ENCODE measurements at regions not wholly inside any gene's neighbourhood (a gene's known extent, or its start where the extent isn't known, plus 50 kb on each side); places are given as distances from the start of the nearest gene placed in this dataset.

DNA sequence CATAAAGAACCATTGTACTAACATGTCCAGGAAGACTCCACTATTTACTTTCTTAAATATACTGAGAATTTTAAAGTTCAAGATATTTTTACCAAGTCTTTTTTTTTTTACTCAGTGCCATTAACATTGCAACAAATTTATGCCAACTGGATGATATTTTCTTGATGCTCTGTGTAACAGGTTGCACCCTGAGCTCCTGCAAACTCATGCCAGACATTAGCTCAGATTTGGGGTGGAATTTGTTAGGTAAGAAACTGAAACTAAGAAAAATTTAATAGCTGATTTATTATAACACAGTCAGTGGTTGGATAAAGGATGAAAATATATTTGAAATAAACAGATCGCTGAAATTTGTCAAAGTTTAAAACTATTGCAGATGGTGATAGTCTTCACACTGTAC lies 228.6 kb upstream of the SPHKAP start:
- H3K27ac ChIP-seq (ENCODE audit: low read length): no peak overlapping the region
- in situ Hi-C loops (cut with HindIII; ENCODE audit: low pct_unique_long_range_greater_than_20kb, low sequenced_read_pairs) (no loop called here), intact Hi-C loops (cut with micrococcal nuclease; ENCODE audit: unreplicated experiment) (no loop called here)
- ATAC-seq (no peak), DNase-seq (ENCODE audit: low read depth, low spot score) (no peak)
- H3K4me1 ChIP-seq (ENCODE audit: control insufficient read depth, insufficient read depth, low read length): no peaks in the 10 kb centered on the region
- no TSS peak for BruUV-seq (replicated peaks)
- TF ChIP-seq, protein P1, sequence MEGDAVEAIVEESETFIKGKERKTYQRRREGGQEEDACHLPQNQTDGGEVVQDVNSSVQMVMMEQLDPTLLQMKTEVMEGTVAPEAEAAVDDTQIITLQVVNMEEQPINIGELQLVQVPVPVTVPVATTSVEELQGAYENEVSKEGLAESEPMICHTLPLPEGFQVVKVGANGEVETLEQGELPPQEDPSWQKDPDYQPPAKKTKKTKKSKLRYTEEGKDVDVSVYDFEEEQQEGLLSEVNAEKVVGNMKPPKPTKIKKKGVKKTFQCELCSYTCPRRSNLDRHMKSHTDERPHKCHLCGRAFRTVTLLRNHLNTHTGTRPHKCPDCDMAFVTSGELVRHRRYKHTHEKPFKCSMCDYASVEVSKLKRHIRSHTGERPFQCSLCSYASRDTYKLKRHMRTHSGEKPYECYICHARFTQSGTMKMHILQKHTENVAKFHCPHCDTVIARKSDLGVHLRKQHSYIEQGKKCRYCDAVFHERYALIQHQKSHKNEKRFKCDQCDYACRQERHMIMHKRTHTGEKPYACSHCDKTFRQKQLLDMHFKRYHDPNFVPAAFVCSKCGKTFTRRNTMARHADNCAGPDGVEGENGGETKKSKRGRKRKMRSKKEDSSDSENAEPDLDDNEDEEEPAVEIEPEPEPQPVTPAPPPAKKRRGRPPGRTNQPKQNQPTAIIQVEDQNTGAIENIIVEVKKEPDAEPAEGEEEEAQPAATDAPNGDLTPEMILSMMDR (IDR thresholded peaks at IDR 0.05): no peak
- TF ChIP-seq TCF7L2 (IDR thresholded peaks at IDR 0.05; ENCODE audit: low read depth, low read length) (no peak), SIN3A (IDR thresholded peaks at IDR 0.05; ENCODE audit: borderline replicate concordance, insufficient read depth, low read depth, low read length) (no peak), POLR2AphosphoS5 (IDR thresholded peaks at IDR 0.05; ENCODE audit: low read depth, low read length) (no peak)
- TF ChIP-seq, protein P2, sequence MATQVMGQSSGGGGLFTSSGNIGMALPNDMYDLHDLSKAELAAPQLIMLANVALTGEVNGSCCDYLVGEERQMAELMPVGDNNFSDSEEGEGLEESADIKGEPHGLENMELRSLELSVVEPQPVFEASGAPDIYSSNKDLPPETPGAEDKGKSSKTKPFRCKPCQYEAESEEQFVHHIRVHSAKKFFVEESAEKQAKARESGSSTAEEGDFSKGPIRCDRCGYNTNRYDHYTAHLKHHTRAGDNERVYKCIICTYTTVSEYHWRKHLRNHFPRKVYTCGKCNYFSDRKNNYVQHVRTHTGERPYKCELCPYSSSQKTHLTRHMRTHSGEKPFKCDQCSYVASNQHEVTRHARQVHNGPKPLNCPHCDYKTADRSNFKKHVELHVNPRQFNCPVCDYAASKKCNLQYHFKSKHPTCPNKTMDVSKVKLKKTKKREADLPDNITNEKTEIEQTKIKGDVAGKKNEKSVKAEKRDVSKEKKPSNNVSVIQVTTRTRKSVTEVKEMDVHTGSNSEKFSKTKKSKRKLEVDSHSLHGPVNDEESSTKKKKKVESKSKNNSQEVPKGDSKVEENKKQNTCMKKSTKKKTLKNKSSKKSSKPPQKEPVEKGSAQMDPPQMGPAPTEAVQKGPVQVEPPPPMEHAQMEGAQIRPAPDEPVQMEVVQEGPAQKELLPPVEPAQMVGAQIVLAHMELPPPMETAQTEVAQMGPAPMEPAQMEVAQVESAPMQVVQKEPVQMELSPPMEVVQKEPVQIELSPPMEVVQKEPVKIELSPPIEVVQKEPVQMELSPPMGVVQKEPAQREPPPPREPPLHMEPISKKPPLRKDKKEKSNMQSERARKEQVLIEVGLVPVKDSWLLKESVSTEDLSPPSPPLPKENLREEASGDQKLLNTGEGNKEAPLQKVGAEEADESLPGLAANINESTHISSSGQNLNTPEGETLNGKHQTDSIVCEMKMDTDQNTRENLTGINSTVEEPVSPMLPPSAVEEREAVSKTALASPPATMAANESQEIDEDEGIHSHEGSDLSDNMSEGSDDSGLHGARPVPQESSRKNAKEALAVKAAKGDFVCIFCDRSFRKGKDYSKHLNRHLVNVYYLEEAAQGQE (IDR thresholded peaks at IDR 0.05; ENCODE audit: insufficient read depth in 1 of 2, low read depth in 2 of 2, low read length in 1 of 2): no peak
- no peaks in the 10 kb centered on the region for H3K27me3 ChIP-seq (ENCODE audit: control insufficient read depth, insufficient read depth, low read length)
- H3K4me3 ChIP-seq (ENCODE audit: low read depth in 2 of 2, low read length in 2 of 2): no peak overlapping the region
- H3K36me3 ChIP-seq (ENCODE audit: control insufficient read depth, insufficient read depth, low read length): no peaks in the 10 kb centered on the region
- H3K9me3 ChIP-seq (ENCODE audit: control insufficient read depth, insufficient read depth, low read depth, low read length): no peaks in the 10 kb centered on the region
- ChIA-PET POLR2A (no interaction called here), CTCF (no interaction called here)

DNA sequence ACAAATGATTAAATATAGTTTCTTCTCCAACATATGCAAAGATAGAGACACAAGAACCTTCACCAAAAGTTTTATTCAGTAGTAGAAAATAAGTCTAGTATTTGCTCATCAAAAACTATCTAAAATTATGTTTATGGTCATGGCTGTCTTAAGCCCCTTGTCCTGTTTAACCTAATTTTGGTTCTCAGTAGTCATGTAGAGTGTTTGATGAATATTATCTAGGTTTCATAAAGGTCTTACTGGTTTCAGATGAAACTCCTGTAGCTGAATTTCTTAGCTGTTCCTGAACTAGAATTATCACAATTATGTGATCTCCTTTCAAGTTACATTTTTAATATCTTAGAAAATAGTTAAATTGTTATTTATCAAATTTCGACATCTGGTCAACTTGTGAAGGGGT lies 228.0 kb upstream of the SPHKAP start:
- intact Hi-C loops (cut with micrococcal nuclease; ENCODE audit: unreplicated experiment) (no loop called here), in situ Hi-C loops (cut with HindIII; ENCODE audit: low pct_unique_long_range_greater_than_20kb, low sequenced_read_pairs) (no loop called here)
- ChIA-PET POLR2A (no interaction called here), CTCF (no interaction called here)
- TF ChIP-seq, protein P1 (IDR thresholded peaks at IDR 0.05): no peak
- no peaks in the 10 kb centered on the region for H3K9me3 ChIP-seq (ENCODE audit: control insufficient read depth, insufficient read depth, low read depth, low read length)
- H3K27me3 ChIP-seq (ENCODE audit: control insufficient read depth, insufficient read depth, low read length): no peaks in the 10 kb centered on the region
- no peaks in the 10 kb centered on the region for H3K36me3 ChIP-seq (ENCODE audit: control insufficient read depth, insufficient read depth, low read length)
- DNase-seq (ENCODE audit: low read depth, low spot score) (no peak), ATAC-seq (no peak)
- no peak overlapping the region for H3K27ac ChIP-seq (ENCODE audit: low read length)
- no peak overlapping the region for H3K4me3 ChIP-seq (ENCODE audit: low read depth in 2 of 2, low read length in 2 of 2)
- no TSS peak for BruUV-seq (replicated peaks)
- no peaks in the 10 kb centered on the region for H3K4me1 ChIP-seq (ENCODE audit: control insufficient read depth, insufficient read depth, low read length)

Data from Panc1 (cell line).